Endothelial cell of umbilical vein (primary cell): ENCODE measurements at regions not wholly inside any gene's neighbourhood (a gene's known extent, or its start where the extent isn't known, plus 50 kb on each side); places are given as distances from the start of the nearest gene placed in this dataset.

Source experiments
- BruUV-seq: library from RNA; stranded (reverse); fragments of 400-500 nt; replicated peaks from 2 replicates; lab custom pipeline; 2021; lab: Mats Ljungman, UMichigan
- CTCF ChIA-PET: fragments of 300-600, 350-600 bp; sonication (Branson Sonifier 250); formaldehyde crosslinking; loops from one replicate; lab custom pipeline; 2021; ENCODE audit warnings: antibody characterized with exemption, inconsistent platforms; lab: Charles Lee
- POLR2A ChIA-PET: fragments of 300-600, 350-600 bp; sonication (Branson Sonifier 250); formaldehyde crosslinking; loops from one replicate; lab custom pipeline; 2021; ENCODE audit warnings: antibody characterized with exemption, inconsistent platforms; lab: Charles Lee
- DNase-seq: peaks from one replicate; pipeline ENCODE4 v3.0.0-alpha.2; 2011; ENCODE audit warnings: low read depth, low spot score
- FAIRE-seq: peaks from 2 replicates; lab custom pipeline; 2011; peaks lifted over from hg19 to GRCh38; lab: Jason Lieb, UNC
- H2AFZ ChIP-seq: 2 replicates; pipeline ENCODE4 v1.6.0; 2012; ENCODE audit warnings: low read depth, low read length, control low read depth, inconsistent platforms
- H3K27ac ChIP-seq: 2 replicates; pipeline ENCODE4 v1.5.1; 2011; ENCODE audit warnings: low read depth, mild to moderate bottlenecking, control low read depth, low read length, moderate library complexity; ENCODE audit not compliant: insufficient read depth
- H3K27me3 ChIP-seq, 2 experiments: 2 replicates each; pipeline versions ENCODE4 v1.6.0 to v1.6.1; 2011; ENCODE audit warnings: low read length in 2 of 2, mixed read lengths in 1 of 2; ENCODE audit not compliant: control insufficient read depth in 2 of 2, insufficient read depth in 2 of 2
- H3K36me3 ChIP-seq, 2 experiments: 2 replicates in 1 of 2; 3 replicates in 1 of 2; pipeline ENCODE4 v1.5.1; 2011; ENCODE audit warnings: low read length in 2 of 2, mild to moderate bottlenecking in 1 of 2, moderate library complexity in 1 of 2; ENCODE audit not compliant: control insufficient read depth in 2 of 2, insufficient read depth in 2 of 2; ENCODE audit errors: extremely low read depth in 1 of 2
- H3K4me1 ChIP-seq: 3 replicates; pipeline ENCODE4 v1.5.1; 2011; ENCODE audit warnings: mild to moderate bottlenecking, low read length; ENCODE audit not compliant: control insufficient read depth, insufficient read depth; ENCODE audit errors: extremely low read depth
- H3K4me2 ChIP-seq: 2 replicates; pipeline ENCODE4 v1.6.1; 2011; ENCODE audit warnings: low read length, control low read depth, mixed read lengths; ENCODE audit not compliant: insufficient read depth
- H3K4me3 ChIP-seq, 3 experiments: fragments of 200-600 bp in 1 of 3; sonication (generic), shearing (Covaris generic) in 1 of 3; replicated peaks in 1 of 3; 2 replicates each; pipeline ENCODE4 v1.5.1; 2011 to 2016; ENCODE audit warnings: control low read depth in 3 of 3, low read length in 3 of 3, mild to moderate bottlenecking in 2 of 3, inconsistent platforms in 1 of 3, low read depth in 1 of 3, moderate library complexity in 1 of 3; ENCODE audit not compliant: insufficient read depth in 1 of 3
- H3K79me2 ChIP-seq: 2 replicates; pipeline ENCODE4 v1.6.0; 2012; ENCODE audit warnings: low read length, inconsistent platforms; ENCODE audit not compliant: control insufficient read depth, insufficient read depth
- H3K9ac ChIP-seq: replicated peaks from 2 replicates; pipeline ENCODE3; 2011; ENCODE audit warnings: low read length, control low read depth; ENCODE audit not compliant: insufficient read depth; ENCODE audit errors: extremely low read depth
- H3K9me1 ChIP-seq: replicated peaks from 3 replicates; pipeline ENCODE4 v1.6.0; 2011; ENCODE audit warnings: mild to moderate bottlenecking, low read length; ENCODE audit not compliant: control insufficient read depth, insufficient read depth; ENCODE audit errors: extremely low read depth
- H3K9me3 ChIP-seq: replicated peaks from 2 replicates; pipeline ENCODE4 v1.5.1; 2012; ENCODE audit warnings: low read length, inconsistent platforms; ENCODE audit not compliant: control insufficient read depth, insufficient read depth
- H4K20me1 ChIP-seq: replicated peaks from 2 replicates; pipeline ENCODE3; 2011; ENCODE audit warnings: mild to moderate bottlenecking, low read length; ENCODE audit not compliant: control insufficient read depth, insufficient read depth; ENCODE audit errors: extremely low read depth
- FOS ChIP-seq: IDR thresholded peaks from 2 replicates; pipeline ENCODE4 v1.6.1; 2011; ENCODE audit warnings: mild to moderate bottlenecking, low read length, moderate library complexity, borderline replicate concordance; ENCODE audit not compliant: insufficient read depth
- GATA2 ChIP-seq: IDR thresholded peaks from 2 replicates; pipeline ENCODE4 v1.7.0; 2011; ENCODE audit warnings: low read depth, mild to moderate bottlenecking, moderate library complexity, mixed read lengths, low read length; ENCODE audit not compliant: insufficient read length, insufficient read depth
- JUN ChIP-seq: IDR thresholded peaks from 2 replicates; pipeline ENCODE4 v1.6.1; 2011; ENCODE audit warnings: borderline replicate concordance, low read depth; ENCODE audit not compliant: insufficient read length, insufficient read depth
- MYC ChIP-seq: IDR thresholded peaks from one replicate; pipeline ENCODE4 v1.6.1; 2011; ENCODE audit warnings: mild to moderate bottlenecking, low read depth, low read length
- POLR2A ChIP-seq: IDR thresholded peaks from 2 replicates; pipeline ENCODE4 v1.6.1; 2012; ENCODE audit warnings: low read depth, mild to moderate bottlenecking, control low read depth, low read length
- POLR2AphosphoS5 ChIP-seq: IDR thresholded peaks from 2 replicates; pipeline ENCODE4 v1.6.1; 2012; ENCODE audit warnings: low read depth, mild to moderate bottlenecking, control low read depth, low read length, moderate library complexity; ENCODE audit not compliant: insufficient read depth
- dilution Hi-C: fragments of 300-500 bp; cut with MboI; formaldehyde crosslinking; loops from one replicate; pipeline ENCODE4 v1.15.0; 2019; ENCODE audit warnings: low sequenced_read_pairs; ENCODE audit not compliant: extremely low pct_ligation_motif_present
- intact Hi-C: fragments of 100-400 bp; cut with micrococcal nuclease; formaldehyde crosslinking; loops from one replicate; pipeline ENCODE4 v1.10.0; 2022
- TF ChIP-seq, protein P1 (sequence below): IDR thresholded peaks from 2 replicates; pipeline ENCODE4 v1.6.1; 2011; ENCODE audit not compliant: insufficient read depth, insufficient read length

DNA sequence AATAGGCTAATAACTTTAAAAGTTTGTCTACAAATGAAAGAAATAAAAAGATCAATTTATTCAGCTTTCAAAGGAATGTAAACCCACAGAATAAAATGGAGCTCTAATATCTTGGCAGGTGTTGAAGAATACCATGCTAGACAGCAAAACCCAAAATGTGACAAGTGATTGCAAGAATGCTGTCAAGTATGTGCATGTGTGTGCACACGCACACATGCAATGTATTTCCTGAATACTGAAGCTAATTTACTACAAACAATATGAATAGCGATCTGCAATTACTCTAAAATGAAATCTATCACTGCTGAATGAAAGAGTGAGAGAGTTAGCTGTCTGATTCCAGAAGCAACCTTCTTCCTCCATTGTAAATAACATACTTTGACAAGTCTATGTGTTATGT is 179.2 kb upstream of the HSF2 start:
- no TSS peak for BruUV-seq
- Histone ChIP-seq H3K4me2 (no peak overlapping the region), H3K27ac (no peak overlapping the region), H3K27me3 (no peaks in the 10 kb centered on the region), H3K4me3 (no peak overlapping the region), H2AFZ (no peak overlapping the region), H3K4me1 (no peaks in the 10 kb centered on the region), H3K79me2 (no peaks in the 10 kb centered on the region), H3K9me3 (no peaks in the 10 kb centered on the region), H3K9me1 (no peaks in the 10 kb centered on the region), H4K20me1 (no peaks in the 10 kb centered on the region), H3K36me3 (no peaks in the 10 kb centered on the region), H3K9ac (no peak overlapping the region)
- no peak for TF ChIP-seq POLR2A
- no peak for TF ChIP-seq POLR2AphosphoS5
- no peak for TF ChIP-seq JUN
- TF ChIP-seq GATA2: no peak
- ChIA-PET CTCF (interaction anchor here (1.6 kb wide), 1 partner anchor 14 kb away, joined by 5 read pairs; no protein-coding TSS in a partner anchor), POLR2A (no interaction called here)
- dilution Hi-C loops: no loop called here
- DNase-seq (no peak), FAIRE-seq (no peak)
- intact Hi-C loops: no loop called here

DNA sequence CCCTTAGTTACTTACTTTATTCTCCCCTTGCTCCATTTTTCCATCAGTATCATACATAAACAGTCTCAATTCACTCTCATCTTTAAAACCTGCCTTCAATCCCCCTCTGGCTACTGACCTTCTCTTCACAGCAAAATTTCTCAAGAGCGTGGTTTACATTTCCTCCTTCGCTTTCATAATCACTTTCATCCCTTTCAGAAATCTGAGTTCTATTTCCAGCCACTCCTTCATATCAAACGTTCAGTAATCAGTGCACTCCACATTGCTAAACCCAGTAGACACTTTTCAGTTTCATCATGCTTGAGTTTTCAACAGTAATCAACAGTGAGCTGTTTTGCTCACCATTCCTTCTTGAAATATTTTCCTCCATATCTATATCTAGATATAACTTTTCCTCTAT is 176.7 kb upstream of the HSF2 start:
- H3K27me3 ChIP-seq: no peaks in the 10 kb centered on the region
- no peaks in the 10 kb centered on the region for H4K20me1 ChIP-seq
- H3K4me3 ChIP-seq: no peak overlapping the region
- TF ChIP-seq MYC (no peak), POLR2AphosphoS5 (no peak), FOS (no peak), POLR2A (no peak), JUN (no peak)
- TF ChIP-seq, protein P1, sequence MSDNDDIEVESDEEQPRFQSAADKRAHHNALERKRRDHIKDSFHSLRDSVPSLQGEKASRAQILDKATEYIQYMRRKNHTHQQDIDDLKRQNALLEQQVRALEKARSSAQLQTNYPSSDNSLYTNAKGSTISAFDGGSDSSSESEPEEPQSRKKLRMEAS: no peak
- no peak for DNase-seq
- no peak for FAIRE-seq
- H3K9ac ChIP-seq: no peak overlapping the region
- H3K9me1 ChIP-seq: no peaks in the 10 kb centered on the region
- no peaks in the 10 kb centered on the region for H3K36me3 ChIP-seq
- no peaks in the 10 kb centered on the region for H3K4me1 ChIP-seq
- H3K79me2 ChIP-seq: no peaks in the 10 kb centered on the region
- POLR2A ChIA-PET: no interaction called here
- no peak overlapping the region for H3K27ac ChIP-seq
- no peak overlapping the region for H3K4me2 ChIP-seq
- no TSS peak for BruUV-seq
- H2AFZ ChIP-seq: no peak overlapping the region
- CTCF ChIA-PET: no interaction called here
- intact Hi-C loops: no loop called here
- no peaks in the 10 kb centered on the region for H3K9me3 ChIP-seq
- dilution Hi-C loops: no loop called here
